Peyer's patch (tissue), 4 donors: ENCODE measurements at regions not wholly inside any gene's neighbourhood (a gene's known extent, or its start where the extent isn't known, plus 50 kb on each side); places are given as distances from the start of the nearest gene placed in this dataset.
"Not testable (repeated sequence)": the region's sequence is repeated elsewhere in the genome, so short reads cannot be mapped to it uniquely, and the experiment has no call there.

ENCODE experiments used
- POLR2A ChIP-seq, 2 donors: fragments of 450-650 bp; IDR thresholded peaks; one replicate each; pipeline ENCODE4 v1.5.1; 2017; ENCODE audit warnings: antibody characterized with exemption in 2 of 2, mild to moderate bottlenecking in 2 of 2, moderate library complexity in 2 of 2
- TF ChIP-seq, protein P1 (sequence below), 6 experiments: fragments of 450-650 bp in 4 of 6; fragments of 200-600 bp in 2 of 6; sonication (generic) in 1 of 6; IDR thresholded peaks; one replicate each; pipeline ENCODE4 v1.5.1; 2017 to 2019; ENCODE audit warnings: antibody characterized with exemption in 6 of 6, mild to moderate bottlenecking in 3 of 6, moderate library complexity in 1 of 6

DNA sequence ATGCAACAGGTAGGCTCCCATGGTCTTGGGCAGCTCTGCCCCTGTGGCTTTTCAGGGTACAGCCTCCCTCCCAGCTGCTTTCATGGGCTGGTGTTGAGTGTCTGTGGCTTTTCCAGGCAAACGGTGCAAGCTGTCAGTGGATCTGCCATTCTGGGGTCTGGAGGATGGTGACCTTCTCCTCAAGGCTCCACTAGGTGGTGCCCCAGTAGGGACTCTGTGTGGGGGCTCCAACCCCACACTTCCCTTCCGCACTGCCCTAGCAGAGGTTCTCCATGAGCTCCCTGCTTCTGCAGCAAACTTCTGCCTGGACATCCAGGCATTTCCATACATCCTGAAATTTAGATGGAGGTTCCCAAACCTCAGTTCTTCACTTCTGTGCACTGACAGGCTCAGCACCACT, 229.8 kb upstream of the TNC start:
- TF ChIP-seq, protein P1, sequence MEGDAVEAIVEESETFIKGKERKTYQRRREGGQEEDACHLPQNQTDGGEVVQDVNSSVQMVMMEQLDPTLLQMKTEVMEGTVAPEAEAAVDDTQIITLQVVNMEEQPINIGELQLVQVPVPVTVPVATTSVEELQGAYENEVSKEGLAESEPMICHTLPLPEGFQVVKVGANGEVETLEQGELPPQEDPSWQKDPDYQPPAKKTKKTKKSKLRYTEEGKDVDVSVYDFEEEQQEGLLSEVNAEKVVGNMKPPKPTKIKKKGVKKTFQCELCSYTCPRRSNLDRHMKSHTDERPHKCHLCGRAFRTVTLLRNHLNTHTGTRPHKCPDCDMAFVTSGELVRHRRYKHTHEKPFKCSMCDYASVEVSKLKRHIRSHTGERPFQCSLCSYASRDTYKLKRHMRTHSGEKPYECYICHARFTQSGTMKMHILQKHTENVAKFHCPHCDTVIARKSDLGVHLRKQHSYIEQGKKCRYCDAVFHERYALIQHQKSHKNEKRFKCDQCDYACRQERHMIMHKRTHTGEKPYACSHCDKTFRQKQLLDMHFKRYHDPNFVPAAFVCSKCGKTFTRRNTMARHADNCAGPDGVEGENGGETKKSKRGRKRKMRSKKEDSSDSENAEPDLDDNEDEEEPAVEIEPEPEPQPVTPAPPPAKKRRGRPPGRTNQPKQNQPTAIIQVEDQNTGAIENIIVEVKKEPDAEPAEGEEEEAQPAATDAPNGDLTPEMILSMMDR (IDR thresholded peaks at IDR 0.05), result not testable (repeated sequence)
- not testable (repeated sequence) for TF ChIP-seq POLR2A (IDR thresholded peaks at IDR 0.05)
